ENCODE measurements at regions not wholly inside any gene's neighbourhood (a gene's known extent, or its start where the extent isn't known, plus 50 kb on each side); places are given as distances from the start of the nearest gene placed in this dataset.

GRCh38 chr7:116353647-116354046, 143.3 kb downstream of the TES start:
- TF ChIP-seq CTCF (IDR thresholded peaks at IDR 0.05; ENCODE audit: low read depth, low read length, missing control alignments): no peak
- no peak overlapping the region for H3K4me3 ChIP-seq (ENCODE audit: low read depth, low read length)
- no peak for DNase-seq (ENCODE audit: low read depth)

- TF ChIP-seq CTCF (IDR thresholded peaks at IDR 0.05; ENCODE audit: low read depth, low read length, missing control alignments): no peak
- H3K4me3 ChIP-seq (ENCODE audit: low read depth, low read length): no peak overlapping the region
- DNase-seq (ENCODE audit: low read depth): no peak
These were observed 143.8 kb downstream of the TES start for GRCh38 chr7:116354171-116354545.

- DNase-seq (ENCODE audit: low read depth): no peak
- H3K4me3 ChIP-seq (ENCODE audit: low read depth, low read length): no peak overlapping the region
- TF ChIP-seq CTCF (IDR thresholded peaks at IDR 0.05; ENCODE audit: low read depth, low read length, missing control alignments): no peak
These were observed 144.4 kb downstream of the TES start for GRCh38 chr7:116354546-116355423.

GRCh38 chr7:116355424-116355765, 144.1 kb upstream of the CAV2 start:
- no peak for DNase-seq (ENCODE audit: low read depth)
- TF ChIP-seq CTCF (IDR thresholded peaks at IDR 0.05; ENCODE audit: low read depth, low read length, missing control alignments): no peak
- no peak overlapping the region for H3K4me3 ChIP-seq (ENCODE audit: low read depth, low read length)

- DNase-seq (ENCODE audit: low read depth): no peak
- no peak for TF ChIP-seq CTCF (IDR thresholded peaks at IDR 0.05; ENCODE audit: low read depth, low read length, missing control alignments)
- no peak overlapping the region for H3K4me3 ChIP-seq (ENCODE audit: low read depth, low read length)
These were observed 143.1 kb upstream of the CAV2 start for GRCh38 chr7:116356333-116356965.

- no peak for TF ChIP-seq CTCF (IDR thresholded peaks at IDR 0.05; ENCODE audit: low read depth, low read length, missing control alignments)
- H3K4me3 ChIP-seq (ENCODE audit: low read depth, low read length): no peak overlapping the region
- DNase-seq (ENCODE audit: low read depth): no peak
These were observed 142.6 kb upstream of the CAV2 start for GRCh38 chr7:116356979-116357378.
